Activated CD8-positive, alpha-beta T cell treated with anti-CD3 and anti-CD28 coated beads for 36 hours (primary cell): ENCODE measurements at regions not wholly inside any gene's neighbourhood (a gene's known extent, or its start where the extent isn't known, plus 50 kb on each side); places are given as distances from the start of the nearest gene placed in this dataset.

ENCODE experiments used
- ATAC-seq: fragments of 200-7000 bp; cut with Tn5 transposase; one replicate; pipeline ENCODE4 v1.10.0; 2021; ENCODE audit warnings: mild to moderate bottlenecking, moderate library complexity
- CTCF ChIA-PET: fragments of 350-600 bp; sonication (Branson Sonifier 250); formaldehyde crosslinking; loops from one replicate; lab custom pipeline; 2021; ENCODE audit warnings: antibody characterized with exemption; lab: Charles Lee
- POLR2A ChIA-PET: fragments of 350-600 bp; sonication (Branson Sonifier 250); formaldehyde crosslinking; loops from one replicate; lab custom pipeline; 2021; ENCODE audit warnings: antibody characterized with exemption; lab: Charles Lee
- DNase-seq: peaks from one replicate; pipeline ENCODE4 v3.0.0-alpha.2; 2020
- H3K27ac Mint-ChIP-seq: one replicate; pipeline ENCODE4 v1.8.0; 2021; ENCODE audit warnings: mild to moderate bottlenecking, mixed read lengths
- H3K27me3 Mint-ChIP-seq: one replicate; pipeline ENCODE4 v1.8.0; 2021; ENCODE audit warnings: mixed read lengths
- H3K36me3 Mint-ChIP-seq: one replicate; pipeline ENCODE4 v1.8.0; 2021; ENCODE audit warnings: low read depth, mixed read lengths
- H3K4me1 Mint-ChIP-seq: one replicate; pipeline ENCODE4 v1.8.0; 2021; ENCODE audit warnings: low read depth, mixed read lengths
- H3K4me3 Mint-ChIP-seq: one replicate; pipeline ENCODE4 v1.8.0; 2021; ENCODE audit warnings: mild to moderate bottlenecking, moderate library complexity, mixed read lengths
- H3K9me3 Mint-ChIP-seq: one replicate; pipeline ENCODE4 v1.8.0; 2021; ENCODE audit warnings: mixed read lengths
- CTCF ChIP-seq: fragments of 200-600 bp; IDR thresholded peaks from one replicate; pipeline ENCODE4 v1.8.0; 2022; ENCODE audit warnings: antibody characterized with exemption, mild to moderate bottlenecking
- intact Hi-C: fragments of 100-400 bp; cut with micrococcal nuclease; formaldehyde crosslinking; loops from one replicate; pipeline ENCODE4 v1.10.0; 2022

- intact Hi-C loops = no loop called here
- CTCF ChIA-PET = no interaction called here
These were observed 195.1 kb upstream of the CAND1 start for GRCh38 chr12:67074072-67074471.

GRCh38 chr12:67077617-67078016, 191.5 kb upstream of the CAND1 start:
- intact Hi-C loops = no loop called here
- no peaks in the 10 kb centered on the region for H3K36me3 Mint-ChIP-seq
- H3K27me3 Mint-ChIP-seq = peaks cover 15% of the 10 kb centered on the region
- ChIA-PET CTCF (no interaction called here), POLR2A (no interaction called here)
- no peak for TF ChIP-seq CTCF
- no peak overlapping the region for H3K4me3 Mint-ChIP-seq
- DNase-seq (no peak), ATAC-seq (peak; percentile 75)
- H3K4me1 Mint-ChIP-seq = peaks cover 18% of the 10 kb centered on the region
- H3K27ac Mint-ChIP-seq = no peak overlapping the region
- no peaks in the 10 kb centered on the region for H3K9me3 Mint-ChIP-seq

More at GRCh38 chr12:67074072-67074471, 195.1 kb upstream of the CAND1 start:
- H3K36me3 Mint-ChIP-seq = no peaks in the 10 kb centered on the region
- H3K9me3 Mint-ChIP-seq = no peaks in the 10 kb centered on the region
- TF ChIP-seq CTCF = no peak
- H3K27me3 Mint-ChIP-seq = peaks cover 29% of the 10 kb centered on the region
- H3K4me3 Mint-ChIP-seq = no peak overlapping the region
- H3K4me1 Mint-ChIP-seq = peaks cover 15% of the 10 kb centered on the region
- no peak for ATAC-seq
- no peak for DNase-seq
- POLR2A ChIA-PET = no interaction called here
- no peak overlapping the region for H3K27ac Mint-ChIP-seq

GRCh38 chr12:67078957-67079356, 190.2 kb upstream of the CAND1 start:
- peaks cover 18% of the 10 kb centered on the region for H3K4me1 Mint-ChIP-seq
- no peak for DNase-seq
- TF ChIP-seq CTCF = no peak
- no peak overlapping the region for H3K4me3 Mint-ChIP-seq
- H3K36me3 Mint-ChIP-seq = no peaks in the 10 kb centered on the region
- H3K9me3 Mint-ChIP-seq = no peaks in the 10 kb centered on the region
- no peak for ATAC-seq
- H3K27me3 Mint-ChIP-seq = peaks cover 21% of the 10 kb centered on the region
- intact Hi-C loops = no loop called here
- ChIA-PET CTCF (interaction anchor here (1.7 kb wide), 1 partner anchor 10 kb away, joined by 3 read pairs; no protein-coding TSS in a partner anchor), POLR2A (no interaction called here)
- no peak overlapping the region for H3K27ac Mint-ChIP-seq

- TF ChIP-seq CTCF = no peak
- Mint-ChIP-seq H3K9me3 (no peaks in the 10 kb centered on the region), H3K27me3 (peaks cover 15% of the 10 kb centered on the region), H3K4me1 (peaks cover 18% of the 10 kb centered on the region), H3K36me3 (no peaks in the 10 kb centered on the region), H3K27ac (no peak overlapping the region), H3K4me3 (no peak overlapping the region)
- intact Hi-C loops = no loop called here
- POLR2A ChIA-PET = no interaction called here
- ATAC-seq (no peak), DNase-seq (no peak)
- CTCF ChIA-PET = no interaction called here
These were observed 188.5 kb upstream of the CAND1 start for GRCh38 chr12:67080637-67081036.

GRCh38 chr12:67082221-67082620, 186.9 kb upstream of the CAND1 start:
- intact Hi-C loops = no loop called here
- H3K4me1 Mint-ChIP-seq = peaks cover 15% of the 10 kb centered on the region
- no peak overlapping the region for H3K27ac Mint-ChIP-seq
- H3K9me3 Mint-ChIP-seq = no peaks in the 10 kb centered on the region
- TF ChIP-seq CTCF = no peak
- H3K4me3 Mint-ChIP-seq = no peak overlapping the region
- POLR2A ChIA-PET = no interaction called here
- peak; percentile 12 for DNase-seq
- H3K27me3 Mint-ChIP-seq = peaks cover 12% of the 10 kb centered on the region
- peak; percentile 70 for ATAC-seq
- H3K36me3 Mint-ChIP-seq = no peaks in the 10 kb centered on the region
- CTCF ChIA-PET = no interaction called here
